ENCODE measurements at regions not wholly inside any gene's neighbourhood (a gene's known extent, or its start where the extent isn't known, plus 50 kb on each side); places are given as distances from the start of the nearest gene placed in this dataset.

- peaks cover 6 to 58% (median 32%) of the 10 kb centered on the region in 4 donors for H3K4me1 ChIP-seq (ENCODE audit: control insufficient read depth in 4 of 4, insufficient read depth in 4 of 4, low read length in 3 of 4)
- DNase-seq (ENCODE audit: low spot score) = no peak
- H3K36me3 ChIP-seq (ENCODE audit: control insufficient read depth in 4 of 4, insufficient read depth in 3 of 4, low read depth in 1 of 4, low read length in 3 of 4) = no peaks in the 10 kb centered on the region
- TF ChIP-seq ATF3 (IDR thresholded peaks at IDR 0.05) (peak; percentile 43), GABPA (IDR thresholded peaks at IDR 0.05 in 1 of 2, conservative IDR thresholded peaks at IDR 0.05 in 1 of 2) (peak in 1 of 2 donors; percentile 41), TAF1 (conservative IDR thresholded peaks at IDR 0.05) (no peak), REST (IDR thresholded peaks at IDR 0.05) (no peak), EGR1 (IDR thresholded peaks at IDR 0.05; ENCODE audit: low read depth in 2 of 2) (peak in 1 of 2 donors; percentile 41), FOXA1 (IDR thresholded peaks at IDR 0.05) (peak; percentile 46), RAD21 (IDR thresholded peaks at IDR 0.05) (peak; percentile 55 to 59), HNF4A (conservative IDR thresholded peaks at IDR 0.05) (peak; percentile 83 to 91), RXRA (IDR thresholded peaks at IDR 0.05) (peak; percentile 84 to 91), HNF4G (IDR thresholded peaks at IDR 0.05) (peak; percentile 56), SP1 (IDR thresholded peaks at IDR 0.05) (peak; percentile 77), MAX (IDR thresholded peaks at IDR 0.05) (peak; percentile 83), YY1 (IDR thresholded peaks at IDR 0.05) (peak; percentile 94), CTCF (IDR thresholded peaks at IDR 0.05; ENCODE audit: low read depth, low read length, missing input control) (no peak), NR2F2 (IDR thresholded peaks at IDR 0.05) (no peak), JUND (IDR thresholded peaks at IDR 0.05) (peak; percentile 49 to 86), FOXA2 (IDR thresholded peaks at IDR 0.05) (peak; percentile 55)
- TF ChIP-seq, protein P1, sequence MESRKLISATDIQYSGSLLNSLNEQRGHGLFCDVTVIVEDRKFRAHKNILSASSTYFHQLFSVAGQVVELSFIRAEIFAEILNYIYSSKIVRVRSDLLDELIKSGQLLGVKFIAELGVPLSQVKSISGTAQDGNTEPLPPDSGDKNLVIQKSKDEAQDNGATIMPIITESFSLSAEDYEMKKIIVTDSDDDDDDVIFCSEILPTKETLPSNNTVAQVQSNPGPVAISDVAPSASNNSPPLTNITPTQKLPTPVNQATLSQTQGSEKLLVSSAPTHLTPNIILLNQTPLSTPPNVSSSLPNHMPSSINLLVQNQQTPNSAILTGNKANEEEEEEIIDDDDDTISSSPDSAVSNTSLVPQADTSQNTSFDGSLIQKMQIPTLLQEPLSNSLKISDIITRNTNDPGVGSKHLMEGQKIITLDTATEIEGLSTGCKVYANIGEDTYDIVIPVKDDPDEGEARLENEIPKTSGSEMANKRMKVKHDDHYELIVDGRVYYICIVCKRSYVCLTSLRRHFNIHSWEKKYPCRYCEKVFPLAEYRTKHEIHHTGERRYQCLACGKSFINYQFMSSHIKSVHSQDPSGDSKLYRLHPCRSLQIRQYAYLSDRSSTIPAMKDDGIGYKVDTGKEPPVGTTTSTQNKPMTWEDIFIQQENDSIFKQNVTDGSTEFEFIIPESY (IDR thresholded peaks at IDR 0.05) = peak; percentile 87
- 34% methylated on average over 6 of the region's 6 CpGs for WGBS
- H3K4me3 ChIP-seq (ENCODE audit: low read depth in 1 of 3, low read length in 3 of 3) = no peak overlapping the region
- H3K27ac ChIP-seq (ENCODE audit: low read depth in 1 of 2, low read length in 2 of 2) = peak overlapping the region in 1 of 2 donors; percentile 36
- H3K9me3 ChIP-seq (ENCODE audit: control insufficient read depth in 4 of 4, low read length in 3 of 4) = no peaks in the 10 kb centered on the region
- H3K27me3 ChIP-seq (ENCODE audit: control insufficient read depth in 4 of 4, insufficient read depth in 4 of 4, low read length in 3 of 4) = no peaks in the 10 kb centered on the region
- H3K9ac ChIP-seq (ENCODE audit: low read depth in 1 of 2, low read length in 2 of 2) = no peak overlapping the region
Measured at GRCh38 chr2:226657340-226658053, 142.1 kb downstream of the IRS1 start.

All from liver (tissue), 8 donors.